DOHH2 (cell line): ENCODE measurements at regions not wholly inside any gene's neighbourhood (a gene's known extent, or its start where the extent isn't known, plus 50 kb on each side); places are given as distances from the start of the nearest gene placed in this dataset.

Experiments used
- CTCF ChIP-seq: fragments of 200-600 bp; sonication (generic); IDR thresholded peaks from one replicate; pipeline ENCODE4 v1.5.1; 2014; ENCODE audit warnings: antibody characterized with exemption, mild to moderate bottlenecking, low read depth, low read length; ENCODE audit not compliant: poor library complexity, severe bottlenecking
- EZH2phosphoT487 ChIP-seq: fragments of 200-600 bp; sonication (generic); IDR thresholded peaks from 2 replicates; pipeline ENCODE4 v1.6.1; 2017; ENCODE audit warnings: borderline replicate concordance, mild to moderate bottlenecking, antibody characterized with exemption, low read length, moderate library complexity, mixed read lengths

GRCh38 chr13:21758441-21758840, 87.6 kb downstream of the FGF9 start:
- no peak for TF ChIP-seq EZH2phosphoT487
- TF ChIP-seq CTCF: no peak
